Psoas muscle (tissue), 7 donors: ENCODE measurements at regions not wholly inside any gene's neighbourhood (a gene's known extent, or its start where the extent isn't known, plus 50 kb on each side); places are given as distances from the start of the nearest gene placed in this dataset.
A peak's percentile ranks its signal among the peaks of the same experiment; 100 is the strongest.

Source experiments
- ATAC-seq, 4 donors: fragments of 200-7000 bp; cut with Tn5 transposase; one replicate each; pipeline ENCODE4 v1.9.1; 2020; ENCODE audit warnings: moderate library complexity in 3 of 4, mild to moderate bottlenecking in 2 of 4
- DNase-seq, 2 donors: peaks; one replicate each; pipeline ENCODE4 v3.0.0-alpha.2; 2020
- H3K27ac ChIP-seq: fragments of 200-600 bp; one replicate; pipeline ENCODE4 v1.8.0; 2022
- H3K27me3 ChIP-seq, 3 donors: fragments of 200-600 bp in 1 of 3; one replicate each; pipeline versions ENCODE4 v1.6.1 to v1.8.0; 2013 to 2022; ENCODE audit warnings: low read length in 2 of 3, mild to moderate bottlenecking in 2 of 3, moderate library complexity in 1 of 3; ENCODE audit not compliant: insufficient read depth in 3 of 3
- H3K36me3 ChIP-seq, 2 donors: fragments of 200-600 bp in 1 of 2; one replicate each; pipeline versions ENCODE4 v1.6.1 to v1.8.0; 2013 to 2022; ENCODE audit warnings: low read depth in 1 of 2, mild to moderate bottlenecking in 1 of 2, moderate library complexity in 1 of 2; ENCODE audit not compliant: insufficient read depth in 1 of 2
- H3K4me1 ChIP-seq: fragments of 200-600 bp; one replicate; pipeline ENCODE4 v1.8.0; 2022
- H3K4me3 ChIP-seq: fragments of 200-600 bp; one replicate; pipeline ENCODE4 v1.8.0; 2022; ENCODE audit warnings: mild to moderate bottlenecking
- H3K9me3 ChIP-seq: fragments of 200-600 bp; one replicate; pipeline ENCODE4 v1.8.0; 2022
- CTCF ChIP-seq: fragments of 200-600 bp; IDR thresholded peaks from one replicate; pipeline ENCODE4 v1.8.0; 2022; ENCODE audit warnings: antibody characterized with exemption
- WGBS, 3 donors: extraction: QIAGEN DNeasy Blood & Tissue Kit; methylation state at CpG; one replicate each; pipeline versions ENCODE4 v1.1.6 to v1.1.7; 2013; 5-methylcytosine and 5-hydroxymethylcytosine counted together
- intact Hi-C, 2 donors: fragments of 100-400 bp; cut with DNase I; formaldehyde crosslinking; loops; one replicate each; pipeline versions ENCODE4 v1.11.0 to v1.14.2; 2022
- donor health status: healthy with polysubstance abuse.
- donor health status: DM: no; HTN: no; CAD: no; lungs with moderate emphysema.
- donor health status: Bipolar disorder and iron deficiency.
- donor health status: healthy.
- donor health status: DM: yes; HTN: yes; CAD: no.
- donor health status: DM: no; HTN: no; CAD: no.
- donor health status: DM: yes; HTN: yes; CAD: no.

DNA sequence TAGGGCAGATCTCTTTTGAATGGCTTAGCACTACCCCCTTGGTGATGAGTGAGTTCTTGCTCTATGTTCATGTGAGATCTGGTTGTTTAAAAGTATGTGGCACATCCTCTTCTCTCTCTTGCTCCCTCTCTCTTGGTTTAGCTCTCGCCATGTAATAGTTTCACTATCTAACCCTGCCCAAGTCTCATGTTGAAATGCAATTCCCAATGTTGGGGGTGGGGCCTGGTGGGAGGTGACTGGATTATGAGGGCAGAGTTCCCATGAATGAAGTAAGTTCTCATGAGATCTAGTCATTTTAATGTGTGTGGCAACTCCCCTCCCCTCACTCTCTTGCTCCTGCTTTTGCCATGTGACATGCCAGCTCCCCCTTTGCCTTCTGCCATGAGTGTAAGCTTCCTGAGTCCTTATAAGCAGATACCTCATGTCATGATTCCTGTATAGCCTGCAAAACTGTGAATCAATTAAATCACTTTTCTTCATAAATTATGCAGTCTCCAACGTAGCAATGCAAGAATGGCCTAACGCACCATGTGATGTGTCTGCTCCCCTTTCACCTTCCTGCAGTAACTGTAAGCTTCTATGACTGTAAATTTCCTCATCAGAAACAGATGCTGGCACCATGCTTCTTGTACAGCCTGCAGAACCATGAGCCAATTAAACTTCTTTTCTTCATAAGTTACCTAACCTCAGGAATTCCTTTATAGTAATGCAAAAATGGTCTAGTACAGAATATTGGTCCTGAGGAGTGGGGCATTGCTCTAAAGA is 74.8 kb upstream of the KCNH8 start:
- intact Hi-C loops, result no loop called here
- no peaks in the 10 kb centered on the region for H3K36me3 ChIP-seq
- ATAC-seq, result no peak
- DNase-seq, result no peak
- no peak overlapping the region for H3K4me3 ChIP-seq
- no peak for TF ChIP-seq CTCF
- H3K4me1 ChIP-seq, result no peaks in the 10 kb centered on the region
- H3K27ac ChIP-seq, result no peak overlapping the region
- 41 to 70% (median 68%) methylated on average over 3 of the region's 3 CpGs for WGBS, 3 donors
- H3K9me3 ChIP-seq, result no peaks in the 10 kb centered on the region
- no peaks in the 10 kb centered on the region for H3K27me3 ChIP-seq

- Histone ChIP-seq H3K27me3 (no peaks in the 10 kb centered on the region), H3K36me3 (no peaks in the 10 kb centered on the region), H3K4me1 (no peaks in the 10 kb centered on the region), H3K27ac (no peak overlapping the region), H3K4me3 (no peak overlapping the region), H3K9me3 (no peaks in the 10 kb centered on the region)
- intact Hi-C loops, result no loop called here
- no peak for ATAC-seq
- TF ChIP-seq CTCF, result no peak
- 86 to 96% (median 95%) methylated on average over 1 of the region's 1 CpG for WGBS, 3 donors
- no peak for DNase-seq
Observed at GRCh38 chr3:19070325-19070724, 78.0 kb upstream of the KCNH8 start.

DNA sequence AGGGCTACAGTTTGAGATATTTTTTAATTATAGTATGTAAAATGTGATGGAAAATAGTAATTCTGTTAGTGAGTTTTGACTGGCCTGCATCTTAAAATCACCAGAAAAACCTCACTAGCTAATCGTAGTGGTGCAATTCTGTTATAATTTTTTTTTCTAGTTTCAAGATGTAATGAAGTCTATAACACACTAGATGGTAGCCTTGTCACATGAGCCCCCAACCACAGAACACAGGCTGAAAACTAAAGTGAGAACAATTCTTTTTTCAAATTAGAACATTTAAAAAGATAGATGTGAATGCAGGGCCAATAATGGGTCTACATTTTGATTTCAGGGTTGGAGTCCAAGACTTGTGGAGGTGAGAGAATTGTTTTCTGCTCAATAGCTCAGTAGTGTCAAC is 83.3 kb upstream of the KCNH8 start:
- Histone ChIP-seq H3K4me1 (no peaks in the 10 kb centered on the region), H3K9me3 (no peaks in the 10 kb centered on the region), H3K4me3 (no peak overlapping the region), H3K27ac (no peak overlapping the region), H3K27me3 (no peaks in the 10 kb centered on the region), H3K36me3 (no peaks in the 10 kb centered on the region)
- no peak for ATAC-seq
- WGBS, 3 donors, result 7 to 14% (median 12%) methylated on average over 1 of the region's 1 CpG
- TF ChIP-seq CTCF, result peak; percentile 27
- intact Hi-C loops, result no loop called here
- no peak for DNase-seq

DNA sequence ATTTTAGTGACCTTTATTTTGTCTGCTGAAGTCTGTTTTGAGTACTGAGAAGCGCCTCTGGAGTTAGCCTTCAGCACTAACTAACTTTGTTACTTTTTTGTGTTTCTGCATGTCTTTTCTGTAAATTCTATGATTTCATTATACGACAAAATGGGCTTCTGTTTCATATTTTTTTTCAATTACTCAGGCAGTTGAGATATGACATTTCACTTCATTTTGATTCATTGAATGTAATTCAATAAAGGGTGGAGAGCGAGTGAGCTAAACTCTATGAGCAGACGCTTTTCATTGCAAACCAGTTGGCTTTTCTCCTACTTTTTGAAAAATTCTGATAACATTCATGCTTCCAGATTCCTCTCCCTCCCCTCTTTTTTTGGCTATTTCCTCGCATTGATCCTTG is 84.4 kb upstream of the KCNH8 start:
- no peak for TF ChIP-seq CTCF
- DNase-seq, result no peak
- intact Hi-C loops, result no loop called here
- Histone ChIP-seq H3K9me3 (no peaks in the 10 kb centered on the region), H3K27ac (no peak overlapping the region), H3K4me1 (no peaks in the 10 kb centered on the region), H3K4me3 (no peak overlapping the region), H3K27me3 (no peaks in the 10 kb centered on the region), H3K36me3 (no peaks in the 10 kb centered on the region)
- ATAC-seq, result no peak
- WGBS, 3 donors, result 71 to 75% (median 72%) methylated on average over 5 of the region's 5 CpGs

GRCh38 chr3:19060404-19060803 is 87.9 kb upstream of the KCNH8 start:
- intact Hi-C loops, result no loop called here

More at GRCh38 chr3:19060404-19060803, 87.9 kb upstream of the KCNH8 start:
- TF ChIP-seq CTCF, result no peak
- Histone ChIP-seq H3K4me1 (no peaks in the 10 kb centered on the region), H3K27ac (no peak overlapping the region), H3K4me3 (no peak overlapping the region), H3K36me3 (no peaks in the 10 kb centered on the region), H3K27me3 (no peaks in the 10 kb centered on the region), H3K9me3 (no peaks in the 10 kb centered on the region)
- ATAC-seq (no peak), DNase-seq (no peak)
- 81 to 93% (median 90%) methylated on average over 1 of the region's 1 CpG for WGBS, 3 donors
